GM21529 (cell line): ENCODE measurements at regions not wholly inside any gene's neighbourhood (a gene's known extent, or its start where the extent isn't known, plus 50 kb on each side); places are given as distances from the start of the nearest gene placed in this dataset.

Experiments used
- ATAC-seq: cut with Tn5 transposase; IDR thresholded peaks from one replicate; pipeline ENCODE4 v1.9.1; 2021; ENCODE audit not compliant: unreplicated experiment

- ATAC-seq: no peak
These were observed 59.5 kb upstream of the DYNAP start for GRCh38 chr18:54531402-54532065.

GRCh38 chr18:54532222-54532621 is 58.8 kb upstream of the DYNAP start:
- ATAC-seq: no peak

- ATAC-seq: no peak
These were observed 58.1 kb upstream of the DYNAP start for GRCh38 chr18:54532962-54533361.
